Heart left ventricle (tissue), 16 donors: ENCODE measurements at regions not wholly inside any gene's neighbourhood (a gene's known extent, or its start where the extent isn't known, plus 50 kb on each side); places are given as distances from the start of the nearest gene placed in this dataset.

ENCODE experiments used
- ATAC-seq, 4 donors: fragments of 200-7000 bp; cut with Tn5 transposase; one replicate each; pipeline ENCODE4 v1.9.1; 2020 to 2022; ENCODE audit warnings: moderate library complexity in 4 of 4, mild to moderate bottlenecking in 3 of 4, moderate number of reproducible peaks in 1 of 4
- DNase-seq, 5 donors: peaks; one replicate each; pipeline ENCODE4 v3.0.0-alpha.2; 2020
- H3K27ac ChIP-seq, 12 donors: fragments of 200-600 bp; sonication (generic) in 4 of 12; one replicate each; pipeline versions ENCODE4 v1.5.0 to v1.8.0; 2016 to 2022; ENCODE audit warnings: mild to moderate bottlenecking in 2 of 12
- H3K27me3 ChIP-seq, 9 donors: fragments of 200-600 bp; sonication (generic) in 2 of 9; one replicate each; pipeline versions ENCODE4 v1.5.1 to v1.8.0; 2016 to 2022; ENCODE audit warnings: mild to moderate bottlenecking in 3 of 9
- H3K36me3 ChIP-seq, 9 donors: fragments of 200-600 bp; sonication (generic) in 2 of 9; one replicate each; pipeline versions ENCODE4 v1.5.0 to v1.8.0; 2018 to 2022; ENCODE audit warnings: mild to moderate bottlenecking in 2 of 9
- H3K4me1 ChIP-seq, 12 donors: fragments of 200-600 bp; sonication (generic) in 4 of 12; one replicate each; pipeline versions ENCODE4 v1.5.0 to v1.8.0; 2016 to 2022; ENCODE audit warnings: mild to moderate bottlenecking in 3 of 12
- H3K4me3 ChIP-seq, 12 donors: fragments of 200-600 bp; sonication (generic) in 4 of 12; one replicate each; pipeline versions ENCODE4 v1.5.0 to v1.8.0; 2017 to 2022; ENCODE audit warnings: mild to moderate bottlenecking in 9 of 12, moderate library complexity in 4 of 12
- H3K9me3 ChIP-seq, 12 donors: fragments of 200-600 bp; sonication (generic) in 4 of 12; one replicate each; pipeline versions ENCODE4 v1.5.0 to v1.8.0; 2016 to 2022; ENCODE audit warnings: mild to moderate bottlenecking in 1 of 12
- CTCF ChIP-seq, 12 donors: fragments of 200-600 bp; sonication (generic) in 4 of 12; IDR thresholded peaks; one replicate each; pipeline versions ENCODE4 v1.5.0 to v1.8.0; 2018 to 2022; ENCODE audit warnings: antibody characterized with exemption in 12 of 12, mild to moderate bottlenecking in 5 of 12
- POLR2A ChIP-seq, 2 donors: fragments of 450-650 bp; IDR thresholded peaks; one replicate each; pipeline ENCODE4 v1.6.1; 2017; ENCODE audit warnings: antibody characterized with exemption in 2 of 2, mild to moderate bottlenecking in 2 of 2, moderate library complexity in 2 of 2
- WGBS, 4 donors: extraction: QIAGEN DNeasy Blood & Tissue Kit in 2 of 4; methylation state at CpG; one replicate each; pipeline versions ENCODE4 v1.1.5 to v1.1.7; 2013 to 2018; 5-methylcytosine and 5-hydroxymethylcytosine counted together
- intact Hi-C, 10 donors: fragments of 100-400 bp; cut with DNase I; formaldehyde crosslinking; loops; one replicate each; pipeline versions ENCODE4 v1.11.1 to v1.14.2; 2022
- donor health status: ischemic (EF 13 %, LVEDD 7.1; RV severe dilation, severe dysfunction).
- donor health status: healthy with polysubstance abuse.
- donor health status: DM: no; HTN: yes; CAD: no.
- donor health status: DM: no; HTN: no; CAD: no.
- donor health status: ischemic (EF 25% LVEDD 6.9; RV normal size, moderate dysfunction).
- donor health status: ischemic (EF 25% LVEDD 5.7; RV mildly dilated, moderate dysfunction).
- donor health status: healthy.
- donor health status: DM: yes; HTN: yes; CAD: no.
- donor health status: ischemic (EF 35%, LVEDD 5.7; RV mildly dilated, moderate dysfunction).
- donor health status: nonischemic (EF 11% LVEDD 7.7; RV severe dilation, severe dysfunction).
- donor health status: DM: yes; HTN: yes; CAD: no.
- donor health status: PGD.
- donor health status: ischemic (EF 29% LVEDD 5.4; RV normal size, mild dysfunction).
- donor health status: nonischemic (EF 23%, LVEDD 6.1; RV moderate dilation, normal function).

- H3K27me3 ChIP-seq = peaks cover 0 to 46% (median 23%) of the 10 kb centered on the region in 9 donors
- no peak for ATAC-seq
- no peak overlapping the region for H3K27ac ChIP-seq
- no peaks in the 10 kb centered on the region for H3K36me3 ChIP-seq
- H3K9me3 ChIP-seq = no peaks in the 10 kb centered on the region
- DNase-seq = no peak
- H3K4me1 ChIP-seq = peaks cover 0 to 9% (median 0%) of the 10 kb centered on the region in 12 donors
- 90 to 95% (median 93%) methylated on average over 5 of the region's 5 CpGs for WGBS, 4 donors
- TF ChIP-seq POLR2A (IDR thresholded peaks at IDR 0.05) (no peak), CTCF (IDR thresholded peaks at IDR 0.05) (no peak)
- intact Hi-C loops = no loop called here
- H3K4me3 ChIP-seq = no peak overlapping the region
Observed at GRCh38 chr13:106351251-106351650, 184.2 kb downstream of the EFNB2 start.

GRCh38 chr13:106350208-106350607, 185.3 kb downstream of the EFNB2 start:
- Histone ChIP-seq H3K4me3 (no peak overlapping the region), H3K36me3 (no peaks in the 10 kb centered on the region), H3K27me3 (peaks cover 0 to 55% (median 24%) of the 10 kb centered on the region in 9 donors), H3K4me1 (peaks cover 0 to 9% (median 0%) of the 10 kb centered on the region in 12 donors), H3K27ac (no peak overlapping the region), H3K9me3 (no peaks in the 10 kb centered on the region)
- DNase-seq = no peak
- intact Hi-C loops = no loop called here
- TF ChIP-seq CTCF (IDR thresholded peaks at IDR 0.05) (no peak), POLR2A (IDR thresholded peaks at IDR 0.05) (no peak)
- WGBS, 4 donors = 91 to 97% (median 94%) methylated on average over 4 of the region's 4 CpGs
- ATAC-seq = no peak

GRCh38 chr13:106349080-106349931, 186.2 kb downstream of the EFNB2 start:
- Histone ChIP-seq H3K27ac (no peak overlapping the region), H3K4me3 (peak overlapping the region in 8 of 12 donors; percentile 16 to 34 (median 30)), H3K9me3 (no peaks in the 10 kb centered on the region), H3K4me1 (peaks cover 0 to 9% (median 0%) of the 10 kb centered on the region in 12 donors), H3K36me3 (no peaks in the 10 kb centered on the region), H3K27me3 (peaks cover 0 to 55% (median 24%) of the 10 kb centered on the region in 9 donors)
- intact Hi-C loops = no loop called here
- ATAC-seq (peak in 3 of 4 donors; percentile 36 to 74 (median 73)), DNase-seq (peak in 1 of 5 donors; percentile 28)
- TF ChIP-seq POLR2A (IDR thresholded peaks at IDR 0.05) (no peak), CTCF (IDR thresholded peaks at IDR 0.05) (no peak)
- WGBS, 4 donors = 6 to 7% (median 6%) methylated on average over 28 to 30 of the region's 30 CpGs

- peaks cover 0 to 55% (median 24%) of the 10 kb centered on the region in 9 donors for H3K27me3 ChIP-seq
- intact Hi-C loops = no loop called here
- H3K27ac ChIP-seq = no peak overlapping the region
- no peaks in the 10 kb centered on the region for H3K9me3 ChIP-seq
- peaks cover 0 to 9% (median 0%) of the 10 kb centered on the region in 12 donors for H3K4me1 ChIP-seq
- no peak overlapping the region for H3K4me3 ChIP-seq
- no peaks in the 10 kb centered on the region for H3K36me3 ChIP-seq
- 84 to 86% (median 84%) methylated on average over 6 of the region's 6 CpGs for WGBS, 4 donors
- ATAC-seq (no peak), DNase-seq (no peak)
- TF ChIP-seq CTCF (IDR thresholded peaks at IDR 0.05) (no peak), POLR2A (IDR thresholded peaks at IDR 0.05) (no peak)
Observed at GRCh38 chr13:106348075-106348840, 187.2 kb downstream of the EFNB2 start.
